NCI-H1092 treated with DMSO at 0.1 percent for 48 hours (cell line): ENCODE measurements at regions not wholly inside any gene's neighbourhood (a gene's known extent, or its start where the extent isn't known, plus 50 kb on each side); places are given as distances from the start of the nearest gene placed in this dataset.

Source experiments
- DNase-seq: peaks from one replicate; lab custom pipeline; 2025; lab: John Stamatoyannopoulos, UW

DNA sequence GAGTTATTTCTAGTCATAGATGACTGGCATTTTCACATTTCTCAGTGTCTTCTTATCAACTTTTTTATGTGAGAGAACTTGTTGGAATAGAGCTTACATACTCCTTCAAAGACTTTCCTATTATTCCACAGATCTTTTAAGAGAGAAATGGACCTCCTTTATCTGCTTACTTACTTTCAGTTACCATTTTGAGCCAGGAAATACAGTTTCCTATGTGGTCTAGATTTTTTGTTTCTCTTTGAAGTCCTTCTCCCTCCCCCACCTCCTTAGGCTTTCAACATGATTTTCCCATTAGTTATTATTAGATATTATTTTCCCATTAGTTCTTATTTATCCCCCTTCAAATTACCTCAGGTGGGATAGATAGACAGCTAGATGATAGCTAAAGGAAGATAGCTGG is 289.1 kb upstream of the ITGA1 start:
- DNase-seq = no peak

DNA sequence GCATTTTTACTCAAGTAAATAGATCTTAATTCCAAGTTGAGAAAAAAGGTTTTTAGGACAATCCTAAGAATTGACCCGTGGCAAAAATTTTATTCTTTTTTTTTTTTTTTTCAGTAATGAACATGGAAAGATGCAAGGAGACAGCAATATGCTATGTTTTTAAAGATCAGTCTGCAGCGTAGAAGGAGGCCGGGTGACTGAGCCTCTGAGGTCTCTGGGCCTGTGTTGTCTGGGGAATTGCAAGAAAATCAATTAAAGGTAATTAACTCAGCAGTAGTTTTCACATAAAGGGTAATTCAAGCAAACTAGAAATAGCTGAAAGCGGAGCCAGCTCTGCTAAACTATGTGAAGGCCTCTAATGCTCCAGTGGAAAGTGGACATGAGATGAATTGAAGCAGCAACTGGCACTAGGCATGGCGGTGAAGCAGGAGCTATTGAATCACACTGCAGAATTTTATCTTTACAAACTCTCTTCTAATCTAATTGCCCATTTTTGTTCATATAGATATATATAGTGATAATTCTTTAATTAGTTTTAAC is 285.2 kb upstream of the ITGA1 start:
- no peak for DNase-seq

DNA sequence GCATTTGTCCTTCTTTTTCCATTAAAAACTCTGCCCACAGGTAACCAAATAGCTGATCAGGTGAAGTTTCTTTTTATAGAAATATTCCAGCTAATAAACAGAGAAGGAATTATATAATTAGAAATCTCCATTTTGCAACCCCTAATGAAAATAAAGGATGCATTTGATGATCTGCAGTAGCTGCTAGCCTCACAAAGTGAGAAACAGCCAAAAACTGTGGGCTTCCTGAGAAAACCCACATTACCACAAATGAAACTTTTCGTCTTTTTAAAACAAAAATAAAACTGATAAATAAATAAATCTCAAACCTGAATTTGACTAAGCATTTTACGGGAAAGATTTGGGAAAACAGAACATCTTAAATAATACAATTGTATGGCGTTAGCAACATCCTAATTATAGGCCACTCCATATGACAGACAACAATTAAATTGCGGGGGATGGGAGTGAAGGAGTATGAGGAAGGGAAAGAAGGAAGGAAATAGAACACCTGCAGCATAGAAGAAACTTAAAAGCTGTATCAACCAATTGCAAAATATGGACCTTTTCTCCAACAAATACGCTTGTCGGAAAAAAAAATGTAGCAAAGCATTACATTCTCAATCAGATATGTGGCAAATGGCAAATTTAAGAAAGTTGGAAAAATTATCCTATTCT is 283.0 kb upstream of the ITGA1 start:
- no peak for DNase-seq

GRCh38 chr5:52517667-52518066 is 270.0 kb upstream of the ITGA1 start:
- DNase-seq = no peak

DNA sequence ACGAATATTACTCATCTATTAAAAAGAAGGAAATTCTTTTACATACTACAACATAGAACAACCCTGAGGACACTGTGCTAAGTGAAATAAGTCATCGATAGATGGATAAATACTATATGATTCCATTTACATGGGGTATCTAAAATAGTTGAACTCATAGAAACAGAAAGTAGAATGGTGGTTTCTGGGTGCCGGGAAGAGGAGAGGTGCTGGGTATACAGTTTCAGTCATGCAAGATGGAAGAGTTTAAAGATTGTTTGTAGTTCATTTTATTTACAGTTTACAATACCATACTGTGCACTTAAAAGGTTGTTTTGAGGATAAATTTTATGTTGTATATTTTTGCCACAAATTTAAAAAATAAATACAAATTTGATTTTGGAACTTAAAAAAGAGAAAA is 267.5 kb upstream of the ITGA1 start:
- no peak for DNase-seq

GRCh38 chr5:52521236-52521635 is 266.5 kb upstream of the ITGA1 start:
- no peak for DNase-seq

DNA sequence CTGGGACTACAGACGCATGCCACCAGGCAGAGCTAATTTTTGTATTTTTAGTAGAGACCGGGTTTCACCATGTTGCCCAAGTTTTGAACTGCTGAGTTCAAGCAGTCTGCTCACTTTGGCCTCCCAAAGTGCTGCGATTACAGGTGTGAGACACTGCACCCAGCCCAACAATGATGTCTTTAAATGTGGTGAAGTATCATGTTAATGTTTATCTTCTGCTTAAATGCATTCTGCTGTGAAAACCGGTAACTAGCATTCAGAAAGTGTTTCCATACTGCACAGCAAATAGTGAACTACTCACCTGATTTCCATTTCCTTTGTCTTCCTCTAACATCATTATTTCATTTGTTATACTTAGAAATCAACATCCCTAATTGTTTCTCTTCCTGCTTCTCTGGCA is 264.0 kb upstream of the ITGA1 start:
- DNase-seq = no peak

GRCh38 chr5:52531105-52531504 is 256.6 kb upstream of the ITGA1 start:
- DNase-seq = no peak

GRCh38 chr5:52543594-52543993 is 244.1 kb upstream of the ITGA1 start:
- no peak for DNase-seq

GRCh38 chr5:52544738-52545137 is 243.0 kb upstream of the ITGA1 start:
- no peak for DNase-seq

DNA sequence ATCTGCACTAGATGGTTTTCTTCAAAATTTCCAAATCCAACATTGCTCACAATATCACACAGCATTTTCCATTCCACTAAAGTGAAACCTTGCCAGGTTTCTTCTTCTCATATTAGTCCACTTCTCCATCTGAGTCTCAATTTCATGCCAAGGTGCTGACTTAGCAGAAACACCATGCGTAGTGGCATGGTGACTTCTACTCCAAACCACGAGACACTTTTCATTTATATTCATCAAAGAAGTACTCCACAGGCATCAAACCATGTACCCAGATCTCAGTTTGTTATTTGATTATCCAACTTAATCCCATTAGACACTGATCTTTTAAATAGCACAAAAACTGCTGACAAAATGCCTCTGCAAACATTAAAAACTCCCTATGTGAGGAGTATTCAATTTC is 233.4 kb upstream of the ITGA1 start:
- no peak for DNase-seq

GRCh38 chr5:52560366-52560765 is 227.3 kb upstream of the ITGA1 start:
- peak; percentile 78 for DNase-seq

DNA sequence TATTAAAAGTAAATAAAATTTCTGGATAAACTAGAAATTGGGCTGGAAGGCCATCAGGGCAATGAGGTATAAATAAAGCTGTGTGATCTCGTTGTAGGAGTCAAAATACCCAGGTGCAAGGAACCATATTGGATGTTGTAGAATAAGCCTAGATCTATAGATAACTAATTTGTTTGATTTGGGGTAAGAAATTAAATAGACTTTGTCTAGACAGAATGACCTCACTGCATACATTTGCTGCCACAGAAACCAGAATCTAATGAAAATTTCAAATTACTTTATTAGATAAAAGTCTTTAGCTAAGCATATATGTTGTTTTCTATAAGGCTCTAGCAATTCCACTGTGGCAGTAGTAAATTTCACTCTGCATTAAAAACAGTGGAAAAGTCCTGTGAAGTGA is 225.2 kb upstream of the ITGA1 start:
- no peak for DNase-seq

DNA sequence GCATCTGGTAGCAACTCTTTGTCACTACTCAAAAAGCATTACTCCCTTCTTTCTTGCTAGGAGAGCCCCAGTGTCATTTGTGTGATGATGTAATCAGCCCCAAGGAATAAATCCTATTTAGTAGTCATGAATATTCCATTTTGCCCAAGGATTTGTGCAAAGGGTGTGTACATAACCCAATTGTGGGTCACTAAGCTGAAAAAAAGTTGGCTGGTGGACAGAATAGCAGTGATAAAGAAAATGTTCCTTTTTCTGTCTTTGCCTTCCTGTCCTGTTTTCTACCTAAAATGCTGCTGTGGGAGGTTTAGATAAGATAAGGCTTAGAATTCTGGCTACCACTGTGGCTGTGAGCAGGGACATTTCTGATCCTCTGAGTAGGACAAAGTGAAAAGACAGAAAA is 223.1 kb upstream of the ITGA1 start:
- DNase-seq = no peak

- no peak for DNase-seq
Observed at GRCh38 chr5:52577546-52577945, 210.2 kb upstream of the ITGA1 start.

GRCh38 chr5:52579391-52579790 is 208.3 kb upstream of the ITGA1 start:
- DNase-seq = no peak

GRCh38 chr5:52580921-52581320 is 206.8 kb upstream of the ITGA1 start:
- DNase-seq = no peak

DNA sequence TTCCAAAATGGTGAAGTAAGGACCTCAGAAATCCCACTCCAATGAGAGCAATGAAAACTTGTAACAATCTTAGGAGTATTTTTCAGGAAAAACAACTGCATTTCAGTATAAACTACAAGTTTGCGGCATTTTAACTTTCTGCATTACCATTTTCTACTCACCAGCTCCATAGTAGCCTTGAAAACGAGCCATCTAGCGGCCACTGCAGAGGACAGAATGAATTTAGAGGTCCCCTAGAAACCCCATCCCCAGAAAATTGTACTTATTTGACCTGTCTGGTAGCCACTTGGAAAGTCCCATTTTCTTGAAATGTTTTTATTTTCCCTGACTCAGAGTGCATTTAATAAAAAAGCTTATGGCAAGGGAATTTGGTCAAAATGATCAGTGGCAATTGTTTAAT is 205.4 kb upstream of the ITGA1 start:
- DNase-seq = no peak

GRCh38 chr5:52587131-52587530 is 200.6 kb upstream of the ITGA1 start:
- DNase-seq = no peak

DNA sequence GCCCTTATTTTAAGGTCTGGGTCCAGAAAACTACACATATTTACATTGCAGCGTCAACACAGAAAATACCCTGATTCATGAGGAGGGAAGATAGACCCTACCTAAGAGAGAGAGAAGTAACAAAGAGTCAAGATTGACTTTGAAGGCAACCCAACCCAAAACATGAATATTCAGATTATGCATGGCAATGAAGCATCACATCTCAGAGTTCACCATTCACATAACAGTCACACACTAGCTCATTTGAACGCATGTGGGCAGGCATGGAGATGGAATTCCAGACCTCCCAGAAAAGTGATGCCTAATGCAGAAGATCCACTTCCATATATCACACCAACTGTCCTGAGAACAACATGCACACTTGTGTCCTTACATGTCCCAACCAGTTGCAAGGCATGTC is 190.1 kb upstream of the ITGA1 start:
- no peak for DNase-seq

GRCh38 chr5:52598968-52599367 is 188.7 kb upstream of the ITGA1 start:
- DNase-seq = no peak

- DNase-seq = no peak
Observed at GRCh38 chr5:52603778-52604554, 183.8 kb upstream of the ITGA1 start.
